ENCODE measurements at regions not wholly inside any gene's neighbourhood (a gene's known extent, or its start where the extent isn't known, plus 50 kb on each side); places are given as distances from the start of the nearest gene placed in this dataset.

DNA sequence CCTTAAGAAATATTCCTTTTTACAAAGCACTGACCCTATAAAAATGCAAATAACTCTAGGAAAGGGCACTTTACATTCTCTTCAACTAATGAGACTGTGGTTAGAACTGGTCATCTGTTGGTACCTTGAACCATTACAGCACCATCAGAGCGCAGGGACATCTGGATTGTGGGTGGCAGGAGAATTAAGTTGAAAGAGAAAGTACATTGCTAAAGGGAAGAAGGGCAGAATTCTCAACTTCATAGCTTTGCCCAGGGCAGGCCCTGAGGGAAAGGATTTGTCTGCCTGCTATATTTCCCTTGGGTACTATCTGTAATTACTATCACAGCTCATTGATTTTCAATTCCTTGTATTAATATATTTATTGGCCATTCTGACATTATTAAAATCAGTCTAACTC, 196.8 kb downstream of the KLF12 start:
- H3K9me2 ChIP-seq (ENCODE audit: insufficient read depth), result no peaks in the 10 kb centered on the region
- no peaks in the 10 kb centered on the region for H3K27me3 ChIP-seq (ENCODE audit: insufficient read depth, low read length)
- no peak for ATAC-seq
- no peaks in the 10 kb centered on the region for H4K20me1 ChIP-seq (ENCODE audit: insufficient read depth)
- BruUV-seq (replicated peaks), result no TSS peak
- no peaks in the 10 kb centered on the region for H3K9me3 ChIP-seq (ENCODE audit: control insufficient read depth in 1 of 2, insufficient read depth in 1 of 2, low read depth in 1 of 2, low read length in 2 of 2)
- peaks cover 0 to 17% of the 10 kb centered on the region in 2 experiments; a peak in 2 of 4 replicates for H3K4me1 ChIP-seq (ENCODE audit: control insufficient read depth in 1 of 2, insufficient read depth in 2 of 2, low read length in 2 of 2)
- H3K36me3 ChIP-seq (ENCODE audit: control insufficient read depth in 1 of 2, insufficient read depth in 2 of 2, low read length in 2 of 2), result no peaks in the 10 kb centered on the region
- intact Hi-C loops (cut with micrococcal nuclease), result no loop called here
- no peak overlapping the region for H3K4me3 ChIP-seq (replicated peaks in 1 of 2; ENCODE audit: low read depth in 1 of 2, low read length in 2 of 2)
- ChIA-PET POLR2A (no interaction called here), CTCF (no interaction called here), RAD21 (ENCODE audit: low non-redundant PET in 1 of 2, low total read pairs in 2 of 2, uncharacterized antibody in 2 of 2, unreplicated experiment in 2 of 2) (no interaction called here)
- TF ChIP-seq EZH2phosphoT487 (IDR thresholded peaks at IDR 0.05; ENCODE audit: borderline replicate concordance) (no peak), SIN3A (IDR thresholded peaks at IDR 0.05; ENCODE audit: low read depth) (no peak), ZNF274 (IDR thresholded peaks at IDR 0.05; ENCODE audit: low read depth, low read length) (no peak), POLR2AphosphoS5 (IDR thresholded peaks at IDR 0.05; ENCODE audit: low read depth, low read length) (no peak), SRF (IDR thresholded peaks at IDR 0.05; ENCODE audit: low read depth) (no peak), SP1 (IDR thresholded peaks at IDR 0.05; ENCODE audit: low read depth) (no peak), POLR2A (IDR thresholded peaks at IDR 0.05; ENCODE audit: borderline replicate concordance, extremely low read depth, insufficient read depth, insufficient read length) (no peak), EGR1 (IDR thresholded peaks at IDR 0.05; ENCODE audit: low read depth) (no peak), FOSL1 (IDR thresholded peaks at IDR 0.05; ENCODE audit: low read depth) (no peak), YY1 (IDR thresholded peaks at IDR 0.05; ENCODE audit: extremely low read depth, insufficient replicate concordance, low read depth, low read length) (no peak), JUND (IDR thresholded peaks at IDR 0.05) (no peak), EZH2 (IDR thresholded peaks at IDR 0.05) (no peak), CBX3 (IDR thresholded peaks at IDR 0.05; ENCODE audit: low read depth) (no peak), ELF1 (IDR thresholded peaks at IDR 0.05; ENCODE audit: borderline replicate concordance, low read depth) (no peak), ZFX (IDR thresholded peaks at IDR 0.05) (no peak), RAD21 (IDR thresholded peaks at IDR 0.05; ENCODE audit: low read depth) (no peak)
- TF ChIP-seq, protein P1, sequence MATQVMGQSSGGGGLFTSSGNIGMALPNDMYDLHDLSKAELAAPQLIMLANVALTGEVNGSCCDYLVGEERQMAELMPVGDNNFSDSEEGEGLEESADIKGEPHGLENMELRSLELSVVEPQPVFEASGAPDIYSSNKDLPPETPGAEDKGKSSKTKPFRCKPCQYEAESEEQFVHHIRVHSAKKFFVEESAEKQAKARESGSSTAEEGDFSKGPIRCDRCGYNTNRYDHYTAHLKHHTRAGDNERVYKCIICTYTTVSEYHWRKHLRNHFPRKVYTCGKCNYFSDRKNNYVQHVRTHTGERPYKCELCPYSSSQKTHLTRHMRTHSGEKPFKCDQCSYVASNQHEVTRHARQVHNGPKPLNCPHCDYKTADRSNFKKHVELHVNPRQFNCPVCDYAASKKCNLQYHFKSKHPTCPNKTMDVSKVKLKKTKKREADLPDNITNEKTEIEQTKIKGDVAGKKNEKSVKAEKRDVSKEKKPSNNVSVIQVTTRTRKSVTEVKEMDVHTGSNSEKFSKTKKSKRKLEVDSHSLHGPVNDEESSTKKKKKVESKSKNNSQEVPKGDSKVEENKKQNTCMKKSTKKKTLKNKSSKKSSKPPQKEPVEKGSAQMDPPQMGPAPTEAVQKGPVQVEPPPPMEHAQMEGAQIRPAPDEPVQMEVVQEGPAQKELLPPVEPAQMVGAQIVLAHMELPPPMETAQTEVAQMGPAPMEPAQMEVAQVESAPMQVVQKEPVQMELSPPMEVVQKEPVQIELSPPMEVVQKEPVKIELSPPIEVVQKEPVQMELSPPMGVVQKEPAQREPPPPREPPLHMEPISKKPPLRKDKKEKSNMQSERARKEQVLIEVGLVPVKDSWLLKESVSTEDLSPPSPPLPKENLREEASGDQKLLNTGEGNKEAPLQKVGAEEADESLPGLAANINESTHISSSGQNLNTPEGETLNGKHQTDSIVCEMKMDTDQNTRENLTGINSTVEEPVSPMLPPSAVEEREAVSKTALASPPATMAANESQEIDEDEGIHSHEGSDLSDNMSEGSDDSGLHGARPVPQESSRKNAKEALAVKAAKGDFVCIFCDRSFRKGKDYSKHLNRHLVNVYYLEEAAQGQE (IDR thresholded peaks at IDR 0.05; ENCODE audit: low read depth), result no peak
- TF ChIP-seq, protein P2, sequence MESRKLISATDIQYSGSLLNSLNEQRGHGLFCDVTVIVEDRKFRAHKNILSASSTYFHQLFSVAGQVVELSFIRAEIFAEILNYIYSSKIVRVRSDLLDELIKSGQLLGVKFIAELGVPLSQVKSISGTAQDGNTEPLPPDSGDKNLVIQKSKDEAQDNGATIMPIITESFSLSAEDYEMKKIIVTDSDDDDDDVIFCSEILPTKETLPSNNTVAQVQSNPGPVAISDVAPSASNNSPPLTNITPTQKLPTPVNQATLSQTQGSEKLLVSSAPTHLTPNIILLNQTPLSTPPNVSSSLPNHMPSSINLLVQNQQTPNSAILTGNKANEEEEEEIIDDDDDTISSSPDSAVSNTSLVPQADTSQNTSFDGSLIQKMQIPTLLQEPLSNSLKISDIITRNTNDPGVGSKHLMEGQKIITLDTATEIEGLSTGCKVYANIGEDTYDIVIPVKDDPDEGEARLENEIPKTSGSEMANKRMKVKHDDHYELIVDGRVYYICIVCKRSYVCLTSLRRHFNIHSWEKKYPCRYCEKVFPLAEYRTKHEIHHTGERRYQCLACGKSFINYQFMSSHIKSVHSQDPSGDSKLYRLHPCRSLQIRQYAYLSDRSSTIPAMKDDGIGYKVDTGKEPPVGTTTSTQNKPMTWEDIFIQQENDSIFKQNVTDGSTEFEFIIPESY (IDR thresholded peaks at IDR 0.05; ENCODE audit: extremely low read depth, insufficient replicate concordance, low read length), result no peak
- TF ChIP-seq, protein P3, sequence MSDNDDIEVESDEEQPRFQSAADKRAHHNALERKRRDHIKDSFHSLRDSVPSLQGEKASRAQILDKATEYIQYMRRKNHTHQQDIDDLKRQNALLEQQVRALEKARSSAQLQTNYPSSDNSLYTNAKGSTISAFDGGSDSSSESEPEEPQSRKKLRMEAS (IDR thresholded peaks at IDR 0.05), result no peak
- no peaks in the 10 kb centered on the region for H3K79me2 ChIP-seq (ENCODE audit: insufficient read depth, low read length)
- no peak overlapping the region for H3K27ac ChIP-seq (ENCODE audit: low read depth, low read length)
- no peak overlapping the region for H3K4me2 ChIP-seq (ENCODE audit: low read length)
- no peak overlapping the region for H2AFZ ChIP-seq (ENCODE audit: low read depth, low read length, poor library complexity, severe bottlenecking)
- DNase-seq (ENCODE audit: low read depth, low spot score), result no peak
- H3K9ac ChIP-seq (ENCODE audit: low read length), result no peak overlapping the region

Measured in HCT116 (cell line).